ENCODE measurements at regions not wholly inside any gene's neighbourhood (a gene's known extent, or its start where the extent isn't known, plus 50 kb on each side); places are given as distances from the start of the nearest gene placed in this dataset.

- DNase-seq, result no peak
Measured at GRCh38 chr10:117425974-117426566, 50.8 kb upstream of the PDZD8 start.

DNA sequence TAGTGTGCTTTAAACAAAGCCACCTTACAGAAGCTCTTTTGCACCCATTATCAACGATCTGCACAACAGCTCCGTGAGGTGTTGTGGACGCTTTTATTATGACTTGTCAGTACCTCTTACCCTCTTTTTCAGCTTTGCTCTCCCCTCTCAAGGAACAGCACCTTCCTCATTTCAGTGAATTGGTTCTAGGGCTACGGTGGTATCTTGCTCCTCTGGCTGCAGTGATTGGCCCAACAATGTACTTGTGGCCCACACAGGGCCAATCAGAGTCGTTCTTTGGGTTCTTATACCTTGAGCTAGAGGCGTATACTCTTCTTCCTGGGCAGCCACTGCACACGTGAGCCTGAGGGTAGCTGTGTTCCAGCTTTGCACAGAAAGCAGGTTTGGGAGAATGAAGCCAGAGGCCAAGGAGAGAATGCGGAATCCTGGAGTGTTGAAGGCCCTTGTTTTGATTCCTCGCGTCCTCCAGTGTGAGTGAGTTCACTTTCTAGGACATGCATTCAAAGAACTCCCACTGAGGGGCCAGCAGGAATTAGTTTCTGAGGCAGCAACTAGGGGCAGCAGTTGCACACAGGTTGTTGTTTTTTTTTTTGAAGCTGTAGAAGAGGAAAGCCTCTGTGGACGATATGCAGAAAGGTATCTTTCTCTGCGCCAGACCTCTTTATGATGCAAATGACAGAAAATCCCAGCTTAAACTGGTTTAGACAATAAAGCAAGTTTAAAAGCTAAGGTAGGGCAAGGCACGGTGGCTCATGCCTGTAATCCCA, 49.8 kb upstream of the PDZD8 start:
- DNase-seq, result no peak

Data from hypothalamus (tissue), 51 donors.